Esophagus squamous epithelium (tissue), 4 donors: ENCODE measurements at regions not wholly inside any gene's neighbourhood (a gene's known extent, or its start where the extent isn't known, plus 50 kb on each side); places are given as distances from the start of the nearest gene placed in this dataset.

Experiments
- CTCF ChIP-seq, 6 experiments: fragments of 450-650 bp in 4 of 6; fragments of 200-600 bp in 2 of 6; sonication (generic) in 2 of 6; IDR thresholded peaks; one replicate each; pipeline ENCODE4 v1.5.1; 2016 to 2019; ENCODE audit warnings: antibody characterized with exemption in 6 of 6, mild to moderate bottlenecking in 4 of 6, moderate library complexity in 4 of 6
- POLR2A ChIP-seq, 4 donors: fragments of 450-650 bp; IDR thresholded peaks; one replicate each; pipeline ENCODE4 v1.6.1; 2017; ENCODE audit warnings: antibody characterized with exemption in 4 of 4, mild to moderate bottlenecking in 4 of 4, moderate library complexity in 3 of 4

GRCh38 chr3:154029926-154030325, 91.3 kb upstream of the ARHGEF26 start:
- TF ChIP-seq CTCF (IDR thresholded peaks at IDR 0.05) (no peak), POLR2A (IDR thresholded peaks at IDR 0.05) (no peak)
